Fibroblast of pulmonary artery (primary cell): ENCODE measurements at regions not wholly inside any gene's neighbourhood (a gene's known extent, or its start where the extent isn't known, plus 50 kb on each side); places are given as distances from the start of the nearest gene placed in this dataset.

Experiments
- DNase-seq: peaks from one replicate; pipeline ENCODE4 v3.0.0-alpha.2; 2010; ENCODE audit warnings: low read depth
- H3K4me3 ChIP-seq: replicated peaks from 2 replicates; pipeline ENCODE4 v1.5.1; 2011; ENCODE audit warnings: low read depth, mild to moderate bottlenecking, control low read depth, low read length, moderate library complexity
- TF ChIP-seq, protein P1 (sequence below): IDR thresholded peaks from 2 replicates; pipeline ENCODE4 v1.5.1; 2011; ENCODE audit warnings: mild to moderate bottlenecking, control low read depth, low read length, inconsistent platforms; ENCODE audit errors: missing control alignments

DNA sequence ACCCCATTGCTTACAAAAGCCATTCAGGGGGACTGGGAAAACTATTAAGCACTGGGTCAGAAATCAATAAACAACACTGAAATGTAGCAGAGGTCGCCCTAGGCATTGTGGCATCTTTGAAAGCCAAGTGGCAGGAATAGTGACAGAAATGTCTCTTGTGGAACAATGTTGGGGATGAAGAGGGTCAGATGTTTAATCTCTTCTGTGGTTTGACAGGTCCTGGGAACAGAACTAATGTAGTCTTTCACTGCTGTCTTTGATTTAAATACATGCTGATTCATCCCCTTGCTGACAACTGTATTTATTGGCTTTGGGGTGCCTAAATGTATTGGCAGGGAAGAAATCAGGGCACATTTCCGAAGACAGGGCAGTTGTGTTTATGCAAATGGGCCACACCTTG, 194.8 kb downstream of the ATG4C start:
- H3K4me3 ChIP-seq: no peak overlapping the region
- DNase-seq: no peak
- TF ChIP-seq, protein P1, sequence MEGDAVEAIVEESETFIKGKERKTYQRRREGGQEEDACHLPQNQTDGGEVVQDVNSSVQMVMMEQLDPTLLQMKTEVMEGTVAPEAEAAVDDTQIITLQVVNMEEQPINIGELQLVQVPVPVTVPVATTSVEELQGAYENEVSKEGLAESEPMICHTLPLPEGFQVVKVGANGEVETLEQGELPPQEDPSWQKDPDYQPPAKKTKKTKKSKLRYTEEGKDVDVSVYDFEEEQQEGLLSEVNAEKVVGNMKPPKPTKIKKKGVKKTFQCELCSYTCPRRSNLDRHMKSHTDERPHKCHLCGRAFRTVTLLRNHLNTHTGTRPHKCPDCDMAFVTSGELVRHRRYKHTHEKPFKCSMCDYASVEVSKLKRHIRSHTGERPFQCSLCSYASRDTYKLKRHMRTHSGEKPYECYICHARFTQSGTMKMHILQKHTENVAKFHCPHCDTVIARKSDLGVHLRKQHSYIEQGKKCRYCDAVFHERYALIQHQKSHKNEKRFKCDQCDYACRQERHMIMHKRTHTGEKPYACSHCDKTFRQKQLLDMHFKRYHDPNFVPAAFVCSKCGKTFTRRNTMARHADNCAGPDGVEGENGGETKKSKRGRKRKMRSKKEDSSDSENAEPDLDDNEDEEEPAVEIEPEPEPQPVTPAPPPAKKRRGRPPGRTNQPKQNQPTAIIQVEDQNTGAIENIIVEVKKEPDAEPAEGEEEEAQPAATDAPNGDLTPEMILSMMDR: no peak

DNA sequence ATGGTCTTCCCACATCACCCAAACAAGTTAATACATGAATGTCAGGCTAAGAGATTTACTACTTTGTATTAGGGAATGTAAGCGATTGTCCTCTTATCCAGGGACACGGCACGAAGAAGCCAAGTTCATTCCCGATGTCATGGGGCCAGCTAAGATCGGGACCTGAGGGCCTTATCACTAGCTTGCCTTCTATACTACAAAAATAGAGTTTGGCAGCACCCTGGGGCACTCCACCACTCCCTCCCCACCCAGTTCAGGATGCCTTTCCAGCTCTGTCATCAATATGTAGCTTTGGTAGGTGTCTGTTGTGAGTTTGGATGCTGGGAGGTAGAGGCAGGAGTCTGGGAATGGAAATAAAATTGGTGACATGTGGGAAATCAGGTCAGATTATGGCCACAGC, 197.5 kb downstream of the ATG4C start:
- TF ChIP-seq, protein P1: no peak
- H3K4me3 ChIP-seq: no peak overlapping the region
- no peak for DNase-seq

DNA sequence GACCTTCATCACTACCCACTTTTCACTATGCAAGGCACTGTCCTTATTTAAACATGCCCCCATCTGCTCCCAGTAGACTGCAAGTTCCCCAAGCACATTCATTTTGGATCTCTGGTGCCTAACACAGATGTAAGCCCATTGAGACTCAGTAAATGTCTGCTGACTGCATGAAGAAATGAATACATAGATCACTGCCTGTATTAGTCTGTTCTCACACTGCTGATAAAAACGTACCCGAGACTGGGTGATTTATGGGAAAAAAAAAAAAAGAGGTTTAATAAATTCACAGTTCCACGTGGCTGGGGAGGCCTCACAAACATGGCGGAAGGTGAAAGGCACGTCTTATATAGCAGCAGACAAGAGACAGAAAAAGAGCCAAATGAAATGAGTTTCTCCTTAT, 204.9 kb downstream of the ATG4C start:
- TF ChIP-seq, protein P1: no peak
- no peak for DNase-seq
- no peak overlapping the region for H3K4me3 ChIP-seq

DNA sequence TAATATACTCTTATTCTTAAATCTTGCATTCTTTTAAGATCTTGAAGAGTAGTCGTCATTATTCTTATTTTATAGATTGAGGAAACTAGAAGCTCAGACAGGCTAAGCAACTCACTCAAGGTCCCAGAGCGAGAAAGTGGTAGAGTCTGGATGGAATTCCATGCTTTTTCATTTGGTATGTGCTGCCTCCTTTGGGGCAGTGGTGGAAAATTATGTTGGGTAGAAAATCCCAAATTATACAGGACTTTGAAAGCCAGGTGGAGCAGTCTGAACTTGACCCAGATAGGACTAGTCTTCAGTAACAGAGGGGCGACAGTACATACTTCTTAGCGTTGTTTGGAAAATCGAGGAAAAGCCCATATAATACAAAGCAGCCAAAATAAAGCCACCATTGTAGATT, 205.6 kb downstream of the ATG4C start:
- no peak for DNase-seq
- H3K4me3 ChIP-seq: no peak overlapping the region
- TF ChIP-seq, protein P1: no peak

DNA sequence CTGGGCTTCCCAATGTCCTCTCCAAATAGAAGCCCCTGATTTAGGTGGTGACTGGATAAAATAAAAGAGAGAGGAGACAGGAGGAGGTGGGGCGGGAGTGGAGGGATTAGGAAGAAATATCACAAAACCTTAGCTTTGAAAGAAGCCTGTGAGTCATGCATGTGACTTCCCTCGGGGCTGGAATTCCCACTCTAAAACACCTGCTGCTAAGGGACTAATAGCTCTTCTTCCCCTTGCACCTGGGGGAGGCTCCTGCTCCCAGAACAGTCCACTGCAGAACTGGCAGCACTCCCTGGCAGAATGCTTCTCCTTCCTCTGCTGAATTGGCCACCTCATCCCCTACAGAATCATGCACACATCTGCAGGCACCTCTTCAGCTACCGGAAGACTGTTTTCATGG, 207.2 kb downstream of the ATG4C start:
- DNase-seq: no peak
- no peak overlapping the region for H3K4me3 ChIP-seq
- TF ChIP-seq, protein P1: no peak

DNA sequence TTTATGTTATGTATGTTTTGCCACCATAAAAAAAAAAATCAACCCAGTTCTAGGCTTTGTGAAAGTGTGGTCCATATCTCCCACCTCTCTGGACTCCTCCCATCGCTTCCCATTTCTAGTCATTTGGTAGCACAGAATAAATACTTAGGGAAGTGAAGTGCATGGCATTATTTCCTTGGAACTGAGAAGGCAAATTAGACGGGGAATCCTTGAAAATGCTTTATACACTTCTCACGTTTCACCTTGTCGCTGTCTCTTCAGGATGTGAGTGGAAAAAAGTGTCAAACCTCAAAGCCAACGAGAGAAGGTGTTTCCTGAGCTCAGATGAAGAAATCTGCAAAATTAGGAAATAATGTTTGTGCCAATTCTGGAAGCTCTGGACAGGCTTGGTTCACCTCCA, 209.9 kb downstream of the ATG4C start:
- DNase-seq: no peak
- TF ChIP-seq, protein P1: no peak
- no peak overlapping the region for H3K4me3 ChIP-seq

DNA sequence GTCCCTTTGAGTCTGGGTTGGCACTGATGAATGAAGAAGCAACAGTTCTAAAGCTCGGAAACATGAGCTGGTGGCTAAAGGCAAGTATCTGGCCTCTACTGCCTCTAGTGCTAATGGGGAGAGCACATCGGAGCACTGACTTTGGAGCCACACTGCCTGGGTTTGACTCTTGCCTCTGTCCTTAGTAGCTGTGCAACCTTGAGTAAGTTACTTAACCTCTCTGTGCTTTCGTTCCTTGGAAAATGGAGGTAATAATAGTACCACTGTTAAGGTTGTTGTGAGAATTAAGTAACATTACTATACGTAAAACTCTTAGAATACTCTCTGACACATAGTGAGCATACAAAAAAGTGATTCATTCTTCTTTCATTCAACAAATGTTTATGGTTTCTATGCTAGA, 211.2 kb downstream of the ATG4C start:
- TF ChIP-seq, protein P1: no peak
- no peak overlapping the region for H3K4me3 ChIP-seq
- DNase-seq: no peak
